Loucy (cell line): ENCODE measurements at regions not wholly inside any gene's neighbourhood (a gene's known extent, or its start where the extent isn't known, plus 50 kb on each side); places are given as distances from the start of the nearest gene placed in this dataset.

Source experiments
- EZH2phosphoT487 ChIP-seq: fragments of 200-600 bp; IDR thresholded peaks from 2 replicates; pipeline ENCODE4 v1.6.1; 2018; ENCODE audit warnings: antibody characterized with exemption, mild to moderate bottlenecking, moderate library complexity, borderline replicate concordance
- TF ChIP-seq, protein P1 (sequence below): fragments of 200-600 bp; sonication (generic); conservative IDR thresholded peaks from 2 replicates; pipeline ENCODE4 v1.5.1; 2014; ENCODE audit warnings: mild to moderate bottlenecking, antibody characterized with exemption, low read length

DNA sequence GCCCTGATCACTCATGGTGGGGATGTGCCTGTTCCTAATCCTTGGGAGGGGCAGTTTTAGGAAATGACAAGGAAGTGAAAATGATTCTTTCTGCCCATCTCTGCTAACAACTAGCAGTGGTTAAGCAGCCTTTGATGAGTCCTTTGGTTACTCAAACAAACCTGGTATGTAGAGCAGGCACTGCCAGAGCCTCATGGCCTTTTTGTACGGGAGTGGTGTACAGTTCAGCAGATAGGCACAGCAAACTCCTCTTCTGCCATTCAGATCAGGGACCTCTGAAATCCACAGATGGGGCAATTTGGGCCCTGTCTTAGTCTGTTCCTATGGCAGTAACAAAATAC lies 66.2 kb downstream of the FZD4 start:
- TF ChIP-seq, protein P1, sequence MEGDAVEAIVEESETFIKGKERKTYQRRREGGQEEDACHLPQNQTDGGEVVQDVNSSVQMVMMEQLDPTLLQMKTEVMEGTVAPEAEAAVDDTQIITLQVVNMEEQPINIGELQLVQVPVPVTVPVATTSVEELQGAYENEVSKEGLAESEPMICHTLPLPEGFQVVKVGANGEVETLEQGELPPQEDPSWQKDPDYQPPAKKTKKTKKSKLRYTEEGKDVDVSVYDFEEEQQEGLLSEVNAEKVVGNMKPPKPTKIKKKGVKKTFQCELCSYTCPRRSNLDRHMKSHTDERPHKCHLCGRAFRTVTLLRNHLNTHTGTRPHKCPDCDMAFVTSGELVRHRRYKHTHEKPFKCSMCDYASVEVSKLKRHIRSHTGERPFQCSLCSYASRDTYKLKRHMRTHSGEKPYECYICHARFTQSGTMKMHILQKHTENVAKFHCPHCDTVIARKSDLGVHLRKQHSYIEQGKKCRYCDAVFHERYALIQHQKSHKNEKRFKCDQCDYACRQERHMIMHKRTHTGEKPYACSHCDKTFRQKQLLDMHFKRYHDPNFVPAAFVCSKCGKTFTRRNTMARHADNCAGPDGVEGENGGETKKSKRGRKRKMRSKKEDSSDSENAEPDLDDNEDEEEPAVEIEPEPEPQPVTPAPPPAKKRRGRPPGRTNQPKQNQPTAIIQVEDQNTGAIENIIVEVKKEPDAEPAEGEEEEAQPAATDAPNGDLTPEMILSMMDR, result no peak
- TF ChIP-seq EZH2phosphoT487, result no peak
